ENCODE measurements at regions not wholly inside any gene's neighbourhood (a gene's known extent, or its start where the extent isn't known, plus 50 kb on each side); places are given as distances from the start of the nearest gene placed in this dataset.

- no peak for DNase-seq (ENCODE audit: low read depth)
Measured at GRCh38 chr4:14293582-14293981, 666.1 kb upstream of the BOD1L1 start.

GRCh38 chr4:14294611-14295010 lies 667.1 kb upstream of the BOD1L1 start:
- DNase-seq (ENCODE audit: low read depth): no peak

- no peak for DNase-seq (ENCODE audit: low read depth)
Measured at GRCh38 chr4:14299166-14299565, 671.6 kb upstream of the BOD1L1 start.

GRCh38 chr4:14302021-14302420 lies 674.5 kb upstream of the BOD1L1 start:
- peak; percentile 18 for DNase-seq (ENCODE audit: low read depth)

- peak; percentile 30 for DNase-seq (ENCODE audit: low read depth)
Measured at GRCh38 chr4:14303856-14304255, 676.3 kb upstream of the BOD1L1 start.

- no peak for DNase-seq (ENCODE audit: low read depth)
Measured at GRCh38 chr4:14308229-14308651, 680.7 kb upstream of the BOD1L1 start.

GRCh38 chr4:14309431-14309830 lies 681.9 kb upstream of the BOD1L1 start:
- DNase-seq (ENCODE audit: low read depth): no peak

GRCh38 chr4:14313757-14314156 lies 686.2 kb upstream of the BOD1L1 start:
- no peak for DNase-seq (ENCODE audit: low read depth)

GRCh38 chr4:14315129-14315528 lies 687.2 kb upstream of the CPEB2 start:
- no peak for DNase-seq (ENCODE audit: low read depth)

GRCh38 chr4:14317351-14317750 lies 684.9 kb upstream of the CPEB2 start:
- no peak for DNase-seq (ENCODE audit: low read depth)

GRCh38 chr4:14318671-14319070 lies 683.6 kb upstream of the CPEB2 start:
- no peak for DNase-seq (ENCODE audit: low read depth)

GRCh38 chr4:14321723-14322122 lies 680.6 kb upstream of the CPEB2 start:
- DNase-seq (ENCODE audit: low read depth): no peak

- DNase-seq (ENCODE audit: low read depth): no peak
Measured at GRCh38 chr4:14323191-14323590, 679.1 kb upstream of the CPEB2 start.

GRCh38 chr4:14329228-14329627 lies 673.1 kb upstream of the CPEB2 start:
- DNase-seq (ENCODE audit: low read depth): no peak

GRCh38 chr4:14333616-14334015 lies 668.7 kb upstream of the CPEB2 start:
- no peak for DNase-seq (ENCODE audit: low read depth)

- no peak for DNase-seq (ENCODE audit: low read depth)
Measured at GRCh38 chr4:14334166-14334565, 668.1 kb upstream of the CPEB2 start.

- DNase-seq (ENCODE audit: low read depth): no peak
Measured at GRCh38 chr4:14335872-14336271, 666.4 kb upstream of the CPEB2 start.

- DNase-seq (ENCODE audit: low read depth): no peak
Measured at GRCh38 chr4:14336656-14337055, 665.6 kb upstream of the CPEB2 start.

GRCh38 chr4:14337892-14338584 lies 664.2 kb upstream of the CPEB2 start:
- DNase-seq (ENCODE audit: low read depth): no peak

GRCh38 chr4:14338585-14339265 lies 663.6 kb upstream of the CPEB2 start:
- DNase-seq (ENCODE audit: low read depth): no peak

GRCh38 chr4:14339715-14340114 lies 662.6 kb upstream of the CPEB2 start:
- no peak for DNase-seq (ENCODE audit: low read depth)

GRCh38 chr4:14340321-14340720 lies 662.0 kb upstream of the CPEB2 start:
- no peak for DNase-seq (ENCODE audit: low read depth)

- DNase-seq (ENCODE audit: low read depth): no peak
Measured at GRCh38 chr4:14343961-14344360, 658.3 kb upstream of the CPEB2 start.
